ENCODE measurements at regions not wholly inside any gene's neighbourhood (a gene's known extent, or its start where the extent isn't known, plus 50 kb on each side); places are given as distances from the start of the nearest gene placed in this dataset.

DNA sequence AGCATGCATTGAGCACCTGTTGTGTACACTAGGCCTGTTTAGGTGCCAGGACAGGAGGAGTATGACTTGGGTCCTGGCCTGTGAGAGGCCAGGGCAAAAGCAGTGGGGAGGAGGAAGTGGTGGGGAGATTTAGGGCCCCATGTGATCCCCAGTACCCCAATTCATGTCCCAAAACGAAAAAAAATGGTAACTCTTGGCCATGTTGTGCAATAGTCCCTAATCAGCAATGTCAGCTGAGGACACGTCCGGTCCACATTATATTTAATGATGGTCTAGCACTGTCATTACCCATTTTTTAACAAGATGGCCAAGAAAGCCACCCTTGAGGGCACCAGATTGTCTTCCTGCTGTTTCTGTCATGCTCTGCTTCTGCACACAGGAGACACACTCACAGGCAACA, 142.0 kb upstream of the RET start:
- no peak overlapping the region for H3K4me2 ChIP-seq (ENCODE audit: control insufficient read depth, insufficient read depth)
- H4K20me1 ChIP-seq (ENCODE audit: control insufficient read depth, insufficient read depth), result no peaks in the 10 kb centered on the region; the same call in 1 of the 2 replicates
- no TSS peak for BruUV-seq (replicated peaks)
- H3K27me3 ChIP-seq (replicated peaks in 1 of 2; ENCODE audit: control insufficient read depth in 2 of 2, insufficient read depth in 2 of 2, low read length in 1 of 2), result peaks cover 2 to 4% of the 10 kb centered on the region in 2 experiments; a peak in 3 of 4 replicates
- no peaks in the 10 kb centered on the region for H3K9me3 ChIP-seq (replicated peaks; ENCODE audit: control insufficient read depth, insufficient read depth, low read length)
- no peaks in the 10 kb centered on the region for H3K79me2 ChIP-seq (ENCODE audit: control insufficient read depth, insufficient read depth, low read length)
- 59% methylated on average over 3 of the region's 3 CpGs for WGBS (ENCODE audit: insufficient coverage, insufficient replicate concordance, low lambda C conversion rate, missing lambda C conversion rate)
- POLR2A ChIA-PET, result no interaction called here
- FAIRE-seq, result no peak
- no peak overlapping the region for H3K4me3 ChIP-seq
- no peak overlapping the region for H2AFZ ChIP-seq (ENCODE audit: control insufficient read depth, low read depth, low read length)
- H3K4me1 ChIP-seq (ENCODE audit: control insufficient read depth, insufficient read depth, low read length), result no peaks in the 10 kb centered on the region
- DNase-seq (ENCODE audit: low read depth, low spot score), result no peak
- no peak for TF ChIP-seq RAD21 (IDR thresholded peaks at IDR 0.05; ENCODE audit: insufficient read depth, low read depth, low read length)
- TF ChIP-seq, protein P1, sequence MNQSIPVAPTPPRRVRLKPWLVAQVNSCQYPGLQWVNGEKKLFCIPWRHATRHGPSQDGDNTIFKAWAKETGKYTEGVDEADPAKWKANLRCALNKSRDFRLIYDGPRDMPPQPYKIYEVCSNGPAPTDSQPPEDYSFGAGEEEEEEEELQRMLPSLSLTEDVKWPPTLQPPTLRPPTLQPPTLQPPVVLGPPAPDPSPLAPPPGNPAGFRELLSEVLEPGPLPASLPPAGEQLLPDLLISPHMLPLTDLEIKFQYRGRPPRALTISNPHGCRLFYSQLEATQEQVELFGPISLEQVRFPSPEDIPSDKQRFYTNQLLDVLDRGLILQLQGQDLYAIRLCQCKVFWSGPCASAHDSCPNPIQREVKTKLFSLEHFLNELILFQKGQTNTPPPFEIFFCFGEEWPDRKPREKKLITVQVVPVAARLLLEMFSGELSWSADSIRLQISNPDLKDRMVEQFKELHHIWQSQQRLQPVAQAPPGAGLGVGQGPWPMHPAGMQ (IDR thresholded peaks at IDR 0.05; ENCODE audit: borderline replicate concordance), result no peak
- TF ChIP-seq, protein P2, sequence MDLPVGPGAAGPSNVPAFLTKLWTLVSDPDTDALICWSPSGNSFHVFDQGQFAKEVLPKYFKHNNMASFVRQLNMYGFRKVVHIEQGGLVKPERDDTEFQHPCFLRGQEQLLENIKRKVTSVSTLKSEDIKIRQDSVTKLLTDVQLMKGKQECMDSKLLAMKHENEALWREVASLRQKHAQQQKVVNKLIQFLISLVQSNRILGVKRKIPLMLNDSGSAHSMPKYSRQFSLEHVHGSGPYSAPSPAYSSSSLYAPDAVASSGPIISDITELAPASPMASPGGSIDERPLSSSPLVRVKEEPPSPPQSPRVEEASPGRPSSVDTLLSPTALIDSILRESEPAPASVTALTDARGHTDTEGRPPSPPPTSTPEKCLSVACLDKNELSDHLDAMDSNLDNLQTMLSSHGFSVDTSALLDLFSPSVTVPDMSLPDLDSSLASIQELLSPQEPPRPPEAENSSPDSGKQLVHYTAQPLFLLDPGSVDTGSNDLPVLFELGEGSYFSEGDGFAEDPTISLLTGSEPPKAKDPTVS (IDR thresholded peaks at IDR 0.05; ENCODE audit: low read depth, low read length), result no peak
- TF ChIP-seq MEF2B (IDR thresholded peaks at IDR 0.05; ENCODE audit: partially characterized antibody, poor library complexity, severe bottlenecking), result no peak
- no peak for TF ChIP-seq RB1 (IDR thresholded peaks at IDR 0.05; ENCODE audit: borderline replicate concordance)
- no peak for TF ChIP-seq CEBPB (IDR thresholded peaks at IDR 0.05; ENCODE audit: borderline replicate concordance in 1 of 2, low read depth in 2 of 2, low read length in 2 of 2)
- TF ChIP-seq, protein P3, sequence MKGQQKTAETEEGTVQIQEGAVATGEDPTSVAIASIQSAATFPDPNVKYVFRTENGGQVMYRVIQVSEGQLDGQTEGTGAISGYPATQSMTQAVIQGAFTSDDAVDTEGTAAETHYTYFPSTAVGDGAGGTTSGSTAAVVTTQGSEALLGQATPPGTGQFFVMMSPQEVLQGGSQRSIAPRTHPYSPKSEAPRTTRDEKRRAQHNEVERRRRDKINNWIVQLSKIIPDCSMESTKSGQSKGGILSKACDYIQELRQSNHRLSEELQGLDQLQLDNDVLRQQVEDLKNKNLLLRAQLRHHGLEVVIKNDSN (IDR thresholded peaks at IDR 0.05; ENCODE audit: borderline replicate concordance, extremely low read length, insufficient read depth, low read depth, low read length), result no peak
- TF ChIP-seq, protein P4, sequence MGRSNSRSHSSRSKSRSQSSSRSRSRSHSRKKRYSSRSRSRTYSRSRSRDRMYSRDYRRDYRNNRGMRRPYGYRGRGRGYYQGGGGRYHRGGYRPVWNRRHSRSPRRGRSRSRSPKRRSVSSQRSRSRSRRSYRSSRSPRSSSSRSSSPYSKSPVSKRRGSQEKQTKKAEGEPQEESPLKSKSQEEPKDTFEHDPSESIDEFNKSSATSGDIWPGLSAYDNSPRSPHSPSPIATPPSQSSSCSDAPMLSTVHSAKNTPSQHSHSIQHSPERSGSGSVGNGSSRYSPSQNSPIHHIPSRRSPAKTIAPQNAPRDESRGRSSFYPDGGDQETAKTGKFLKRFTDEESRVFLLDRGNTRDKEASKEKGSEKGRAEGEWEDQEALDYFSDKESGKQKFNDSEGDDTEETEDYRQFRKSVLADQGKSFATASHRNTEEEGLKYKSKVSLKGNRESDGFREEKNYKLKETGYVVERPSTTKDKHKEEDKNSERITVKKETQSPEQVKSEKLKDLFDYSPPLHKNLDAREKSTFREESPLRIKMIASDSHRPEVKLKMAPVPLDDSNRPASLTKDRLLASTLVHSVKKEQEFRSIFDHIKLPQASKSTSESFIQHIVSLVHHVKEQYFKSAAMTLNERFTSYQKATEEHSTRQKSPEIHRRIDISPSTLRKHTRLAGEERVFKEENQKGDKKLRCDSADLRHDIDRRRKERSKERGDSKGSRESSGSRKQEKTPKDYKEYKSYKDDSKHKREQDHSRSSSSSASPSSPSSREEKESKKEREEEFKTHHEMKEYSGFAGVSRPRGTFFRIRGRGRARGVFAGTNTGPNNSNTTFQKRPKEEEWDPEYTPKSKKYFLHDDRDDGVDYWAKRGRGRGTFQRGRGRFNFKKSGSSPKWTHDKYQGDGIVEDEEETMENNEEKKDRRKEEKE (IDR thresholded peaks at IDR 0.05), result no peak
- TF ChIP-seq SIX5 (IDR thresholded peaks at IDR 0.05; ENCODE audit: low read depth, low read length, severe bottlenecking), result no peak
- TF ChIP-seq, protein P5, sequence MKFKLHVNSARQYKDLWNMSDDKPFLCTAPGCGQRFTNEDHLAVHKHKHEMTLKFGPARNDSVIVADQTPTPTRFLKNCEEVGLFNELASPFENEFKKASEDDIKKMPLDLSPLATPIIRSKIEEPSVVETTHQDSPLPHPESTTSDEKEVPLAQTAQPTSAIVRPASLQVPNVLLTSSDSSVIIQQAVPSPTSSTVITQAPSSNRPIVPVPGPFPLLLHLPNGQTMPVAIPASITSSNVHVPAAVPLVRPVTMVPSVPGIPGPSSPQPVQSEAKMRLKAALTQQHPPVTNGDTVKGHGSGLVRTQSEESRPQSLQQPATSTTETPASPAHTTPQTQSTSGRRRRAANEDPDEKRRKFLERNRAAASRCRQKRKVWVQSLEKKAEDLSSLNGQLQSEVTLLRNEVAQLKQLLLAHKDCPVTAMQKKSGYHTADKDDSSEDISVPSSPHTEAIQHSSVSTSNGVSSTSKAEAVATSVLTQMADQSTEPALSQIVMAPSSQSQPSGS (IDR thresholded peaks at IDR 0.05; ENCODE audit: low read length), result no peak
- H3K27ac ChIP-seq (ENCODE audit: control insufficient read depth, insufficient read depth), result no peak overlapping the region
- SMC1A ChIA-PET (ENCODE audit: uncharacterized antibody, unreplicated experiment), result no interaction called here
- in situ Hi-C loops (cut with MboI) (no loop called here), intact Hi-C loops (cut with micrococcal nuclease; ENCODE audit: unreplicated experiment) (no loop called here)
- CTCF ChIA-PET, result no interaction called here
- no peak for ATAC-seq
- RAD21 ChIA-PET (ENCODE audit: unreplicated experiment), result no interaction called here
- no peak overlapping the region for H3K9ac ChIP-seq (ENCODE audit: control insufficient read depth, insufficient read depth, low read length)
- no peaks in the 10 kb centered on the region for H3K36me3 ChIP-seq (ENCODE audit: control insufficient read depth in 2 of 2, insufficient read depth in 2 of 2, low read length in 1 of 2)

Measured in GM12878 (cell line).